ENCODE measurements at regions not wholly inside any gene's neighbourhood (a gene's known extent, or its start where the extent isn't known, plus 50 kb on each side); places are given as distances from the start of the nearest gene placed in this dataset.

- Mint-ChIP-seq H3K27ac (ENCODE audit: unreplicated experiment) (peak overlapping the region; percentile 9), H3K4me3 (ENCODE audit: unreplicated experiment) (no peak overlapping the region), H3K27me3 (ENCODE audit: unreplicated experiment) (no peaks in the 10 kb centered on the region), H3K36me3 (ENCODE audit: unreplicated experiment) (no peaks in the 10 kb centered on the region), H3K4me1 (ENCODE audit: unreplicated experiment) (peaks cover 27% of the 10 kb centered on the region), H3K9me3 (ENCODE audit: unreplicated experiment) (no peaks in the 10 kb centered on the region)
- DNase-seq (ENCODE audit: extremely low spot score, unreplicated experiment): no peak
- no peak for TF ChIP-seq CTCF (IDR thresholded peaks at IDR 0.05)
Measured at GRCh38 chr6:140372064-140372463, 997.6 kb upstream of the CITED2 start.

- DNase-seq (ENCODE audit: extremely low spot score, unreplicated experiment): no peak
- no peak overlapping the region for H3K27ac Mint-ChIP-seq (ENCODE audit: unreplicated experiment)
- TF ChIP-seq CTCF (IDR thresholded peaks at IDR 0.05): no peak
Measured at GRCh38 chr6:140370976-140371870, 996.8 kb upstream of the CITED2 start.

GRCh38 chr6:140370441-140370840 is 996.0 kb upstream of the CITED2 start:
- DNase-seq (ENCODE audit: extremely low spot score, unreplicated experiment): no peak
- Mint-ChIP-seq H3K4me1 (ENCODE audit: unreplicated experiment) (peaks cover 31% of the 10 kb centered on the region), H3K36me3 (ENCODE audit: unreplicated experiment) (peaks cover 5% of the 10 kb centered on the region), H3K9me3 (ENCODE audit: unreplicated experiment) (peaks cover 6% of the 10 kb centered on the region), H3K27me3 (ENCODE audit: unreplicated experiment) (no peaks in the 10 kb centered on the region), H3K27ac (ENCODE audit: unreplicated experiment) (no peak overlapping the region), H3K4me3 (ENCODE audit: unreplicated experiment) (no peak overlapping the region)
- TF ChIP-seq CTCF (IDR thresholded peaks at IDR 0.05): no peak

More at GRCh38 chr6:140370976-140371870, 996.8 kb upstream of the CITED2 start:
- H3K9me3 Mint-ChIP-seq (ENCODE audit: unreplicated experiment): no peaks in the 10 kb centered on the region
- no peak overlapping the region for H3K4me3 Mint-ChIP-seq (ENCODE audit: unreplicated experiment)
- no peaks in the 10 kb centered on the region for H3K27me3 Mint-ChIP-seq (ENCODE audit: unreplicated experiment)
- H3K4me1 Mint-ChIP-seq (ENCODE audit: unreplicated experiment): peaks cover 31% of the 10 kb centered on the region
- no peaks in the 10 kb centered on the region for H3K36me3 Mint-ChIP-seq (ENCODE audit: unreplicated experiment)

- no peaks in the 10 kb centered on the region for H3K27me3 Mint-ChIP-seq (ENCODE audit: unreplicated experiment)
- no peak for DNase-seq (ENCODE audit: extremely low spot score, unreplicated experiment)
- H3K9me3 Mint-ChIP-seq (ENCODE audit: unreplicated experiment): peaks cover 15% of the 10 kb centered on the region
- peaks cover 27% of the 10 kb centered on the region for H3K4me1 Mint-ChIP-seq (ENCODE audit: unreplicated experiment)
- H3K4me3 Mint-ChIP-seq (ENCODE audit: unreplicated experiment): no peak overlapping the region
- H3K27ac Mint-ChIP-seq (ENCODE audit: unreplicated experiment): peak overlapping the region; percentile 52
- peaks cover 12% of the 10 kb centered on the region for H3K36me3 Mint-ChIP-seq (ENCODE audit: unreplicated experiment)
- TF ChIP-seq CTCF (IDR thresholded peaks at IDR 0.05): no peak
Measured at GRCh38 chr6:140366991-140367390, 992.5 kb upstream of the CITED2 start.

GRCh38 chr6:140364916-140365315 is 990.5 kb upstream of the CITED2 start:
- no peak overlapping the region for H3K4me3 Mint-ChIP-seq (ENCODE audit: unreplicated experiment)
- H3K27me3 Mint-ChIP-seq (ENCODE audit: unreplicated experiment): no peaks in the 10 kb centered on the region
- DNase-seq (ENCODE audit: extremely low spot score, unreplicated experiment): no peak
- TF ChIP-seq CTCF (IDR thresholded peaks at IDR 0.05): no peak
- H3K9me3 Mint-ChIP-seq (ENCODE audit: unreplicated experiment): peaks cover 15% of the 10 kb centered on the region
- H3K27ac Mint-ChIP-seq (ENCODE audit: unreplicated experiment): no peak overlapping the region
- H3K36me3 Mint-ChIP-seq (ENCODE audit: unreplicated experiment): peaks cover 12% of the 10 kb centered on the region
- H3K4me1 Mint-ChIP-seq (ENCODE audit: unreplicated experiment): peaks cover 15% of the 10 kb centered on the region

Data from osteocyte (in vitro differentiated cells).